Endometrial microvascular endothelial cells (primary cell): ENCODE measurements at regions not wholly inside any gene's neighbourhood (a gene's known extent, or its start where the extent isn't known, plus 50 kb on each side); places are given as distances from the start of the nearest gene placed in this dataset.
"Not testable (repeated sequence)": the region's sequence is repeated elsewhere in the genome, so short reads cannot be mapped to it uniquely, and the experiment has no call there.

Experiments
- in situ Hi-C: cut with HindIII; loops from 2 replicates; pipeline ENCODE4 v1.10.0; 2017; ENCODE audit warnings: low sequenced_read_pairs, low pct_unique_long_range_greater_than_20kb; ENCODE audit errors: inconsistent ontology term

DNA sequence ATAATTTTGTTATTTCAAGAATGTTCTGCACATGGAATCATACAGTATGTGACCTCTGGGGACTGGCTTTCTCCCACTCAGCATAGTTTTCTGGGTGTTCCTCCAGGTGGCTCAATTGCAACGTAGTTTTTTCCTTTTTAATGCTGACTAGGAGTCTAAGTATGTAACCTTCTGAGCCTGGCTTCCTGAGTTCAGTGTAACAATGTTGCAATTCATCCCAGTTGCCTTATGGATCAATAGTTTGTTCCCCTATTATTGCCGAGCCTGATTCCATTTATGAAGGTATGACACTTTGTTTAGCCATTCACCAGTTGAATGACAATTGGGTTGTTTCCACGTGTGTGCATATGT, 128.3 kb downstream of the CRYBB2 start:
- in situ Hi-C loops, result no loop called here

DNA sequence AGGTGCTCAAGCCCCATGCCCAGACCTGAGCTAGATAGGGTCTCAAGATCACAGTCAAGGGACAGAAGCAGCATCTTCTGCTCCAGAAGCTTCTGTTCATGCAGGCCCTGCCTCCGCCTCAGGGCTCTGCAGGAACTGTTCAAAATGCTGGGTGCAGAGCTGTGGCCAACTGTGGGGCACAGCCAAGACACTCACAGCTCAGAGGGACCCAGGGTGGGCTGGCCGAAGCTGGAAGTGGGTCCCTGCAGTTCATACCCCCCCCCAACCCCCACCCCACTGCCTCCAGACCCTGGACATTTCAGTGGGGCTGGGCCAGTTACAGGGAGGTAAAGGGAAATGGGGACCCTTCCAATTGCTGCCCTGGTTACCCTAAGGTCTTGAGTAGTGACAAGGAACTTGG, 129.0 kb downstream of the CRYBB2 start:
- in situ Hi-C loops, result no loop called here

DNA sequence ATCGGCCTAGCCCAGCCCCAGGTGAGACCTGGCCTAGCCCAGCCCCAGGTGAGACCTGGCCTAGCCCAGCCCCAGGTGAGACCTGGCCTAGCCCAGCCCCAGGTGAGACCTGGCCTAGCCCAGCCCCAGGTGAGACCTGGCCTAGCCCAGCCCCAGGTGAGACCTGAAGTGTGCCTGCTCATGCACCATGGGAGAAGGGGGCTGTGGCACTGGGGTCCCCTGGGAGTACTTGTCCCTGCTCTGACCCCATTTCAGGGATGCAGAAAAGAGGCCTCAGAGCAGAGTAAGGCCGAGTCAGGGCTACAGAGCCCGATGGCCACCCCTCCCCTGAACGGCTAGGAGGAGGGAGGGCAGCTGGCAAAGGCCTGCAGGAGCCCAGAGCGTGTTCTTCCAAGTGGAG, 129.6 kb downstream of the CRYBB2 start:
- in situ Hi-C loops, result not testable (repeated sequence)

DNA sequence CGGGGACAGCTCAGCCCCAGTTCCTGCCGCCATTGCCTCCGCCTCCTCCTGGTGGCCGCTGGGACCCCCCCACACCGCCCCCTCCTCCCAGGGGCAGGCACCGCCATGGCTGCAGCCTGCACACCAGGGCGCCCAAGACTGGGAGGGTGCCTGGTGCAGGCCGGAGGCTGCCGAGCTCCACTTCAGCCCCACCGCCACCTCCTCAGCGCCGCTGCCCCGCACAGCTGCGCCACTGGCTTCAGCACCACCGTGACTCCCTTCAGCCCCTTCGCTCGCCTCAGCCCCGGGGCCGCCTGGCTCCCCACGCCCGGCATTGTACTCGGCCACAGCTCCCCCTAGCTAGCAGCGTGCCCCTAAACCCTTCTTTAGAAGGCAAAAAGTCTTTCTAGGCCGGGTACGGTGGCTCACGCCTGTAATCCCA, 131.1 kb downstream of the CRYBB2 start:
- in situ Hi-C loops, result no loop called here

DNA sequence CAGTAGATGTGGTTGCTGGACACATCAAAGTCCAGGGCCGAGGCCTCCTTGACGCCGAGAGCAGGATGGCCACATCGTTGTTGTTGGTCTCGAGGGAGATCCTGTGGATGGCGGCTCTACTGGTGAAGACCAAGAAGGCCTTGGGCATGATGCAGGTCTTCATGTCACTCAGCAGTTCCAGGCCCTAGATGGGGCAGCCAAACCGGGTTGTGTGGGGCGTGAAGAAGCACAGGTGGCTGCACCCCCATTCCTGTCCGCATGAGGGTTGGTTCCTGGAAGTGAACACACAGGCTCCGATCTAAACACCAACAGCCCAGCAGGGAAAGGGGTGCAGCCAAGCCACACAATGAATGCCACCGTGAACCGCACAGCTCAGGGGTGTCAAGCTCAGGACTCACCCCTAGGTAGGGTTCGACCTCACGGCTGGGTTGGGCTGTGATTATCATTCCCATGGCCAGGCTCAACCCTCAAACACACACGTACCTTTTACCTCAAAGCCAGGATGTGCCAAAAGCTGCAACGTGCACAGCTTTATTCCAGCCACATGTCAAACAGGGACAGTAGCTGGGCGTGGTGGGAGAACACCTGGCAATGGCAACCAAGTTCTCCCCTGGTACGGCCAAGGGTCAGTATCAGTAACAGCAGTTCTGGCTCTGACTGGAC, 132.3 kb downstream of the CRYBB2 start:
- in situ Hi-C loops, result no loop called here

DNA sequence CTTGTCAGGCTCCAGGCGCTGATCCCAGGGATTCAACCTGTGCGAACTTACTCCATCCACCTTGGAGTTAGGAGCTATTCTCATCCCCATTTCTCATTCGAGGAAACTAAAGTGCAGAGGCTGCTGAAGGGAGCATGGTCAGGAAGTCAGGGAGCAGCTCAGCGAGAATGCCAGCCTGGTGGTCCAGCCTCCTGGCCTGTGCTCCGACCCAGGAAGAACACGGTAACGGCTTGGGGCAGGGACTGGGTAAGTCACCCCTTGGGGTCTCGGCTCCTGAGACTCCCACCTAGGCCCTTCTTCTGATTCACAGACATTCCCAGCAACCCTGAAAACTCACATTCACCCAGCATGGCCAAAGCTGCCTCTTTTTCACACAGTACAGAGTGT, 132.8 kb downstream of the CRYBB2 start:
- in situ Hi-C loops, result no loop called here

DNA sequence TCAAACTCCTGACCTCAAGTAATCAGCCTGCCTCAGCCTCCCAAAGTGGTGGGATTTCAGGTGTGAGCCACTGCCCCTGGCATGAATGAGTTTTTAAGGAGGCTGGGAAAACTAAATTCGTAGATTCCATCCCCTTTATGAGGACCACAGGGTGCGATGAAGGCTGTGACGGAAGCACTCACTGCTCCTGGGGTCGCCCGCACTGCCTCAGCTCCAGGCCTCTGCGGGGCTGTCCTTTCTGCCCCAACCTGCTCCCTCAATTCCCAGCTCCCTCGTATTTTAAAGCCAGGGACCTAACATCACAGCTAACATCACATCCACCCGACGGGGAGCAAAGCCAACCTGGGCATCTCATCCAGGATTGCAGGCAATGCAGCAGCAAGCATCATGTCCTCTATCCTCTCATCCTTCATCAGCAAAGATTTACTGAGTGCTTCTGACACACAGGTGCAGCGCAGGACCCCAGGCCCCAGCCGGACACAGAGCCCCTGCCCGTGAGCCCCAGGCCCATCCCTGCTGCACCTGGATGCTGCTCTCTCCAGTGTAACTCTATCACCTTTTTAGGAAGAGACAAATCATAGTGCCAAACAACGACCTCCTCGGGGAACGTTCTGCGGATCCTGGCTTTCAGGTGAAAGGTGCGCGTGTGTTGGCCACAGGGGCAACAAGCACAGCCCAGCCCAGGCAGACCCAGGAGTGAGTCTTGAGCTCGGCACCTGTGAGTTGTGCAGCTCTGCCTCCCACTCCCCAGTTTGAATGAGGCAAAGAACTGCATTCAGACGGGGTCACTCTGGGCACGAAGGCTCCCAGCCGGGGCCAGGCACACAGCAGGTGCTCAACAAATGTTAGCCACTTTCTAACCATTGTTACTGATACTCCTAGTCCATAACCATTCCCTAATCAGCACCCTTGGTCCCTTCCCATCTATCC, 134.3 kb downstream of the CRYBB2 start:
- in situ Hi-C loops, result no loop called here

DNA sequence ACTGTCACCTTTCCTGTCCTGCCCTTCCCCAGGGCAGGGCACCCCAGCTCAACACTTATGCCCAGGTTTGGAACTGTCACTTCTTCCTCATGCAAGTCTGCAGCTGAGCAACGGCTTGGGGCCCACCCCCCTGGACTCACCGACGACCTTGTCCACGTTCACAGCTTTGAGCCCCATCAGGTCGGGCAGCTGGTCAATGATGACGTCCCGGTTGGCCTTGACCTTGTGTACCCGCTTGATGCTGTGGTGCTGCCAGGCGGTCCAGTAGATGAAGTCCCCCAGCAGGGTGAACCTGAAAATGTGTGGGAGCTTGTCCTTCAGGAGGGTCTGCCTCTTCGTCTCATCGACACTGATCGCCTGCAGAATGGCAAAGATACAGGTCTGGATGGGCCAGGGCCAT, 135.0 kb downstream of the CRYBB2 start:
- in situ Hi-C loops, result no loop called here

DNA sequence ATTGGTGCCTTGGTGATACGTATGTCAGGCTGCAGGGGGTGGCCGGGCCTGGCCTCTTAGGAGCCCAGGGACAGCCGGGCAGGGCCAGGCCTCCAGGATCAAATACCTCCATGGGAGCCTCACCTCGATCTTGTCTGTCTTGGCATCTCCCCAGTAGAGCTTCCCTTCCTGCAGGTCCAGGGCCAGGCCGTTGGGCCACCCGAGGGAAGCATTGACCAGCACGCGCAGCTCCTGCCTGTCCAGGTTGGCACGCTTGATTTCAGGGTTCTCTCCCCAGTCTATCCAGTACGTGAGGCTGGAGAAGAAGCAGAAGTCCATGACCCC, 137.7 kb downstream of the CRYBB2 start:
- in situ Hi-C loops, result no loop called here

DNA sequence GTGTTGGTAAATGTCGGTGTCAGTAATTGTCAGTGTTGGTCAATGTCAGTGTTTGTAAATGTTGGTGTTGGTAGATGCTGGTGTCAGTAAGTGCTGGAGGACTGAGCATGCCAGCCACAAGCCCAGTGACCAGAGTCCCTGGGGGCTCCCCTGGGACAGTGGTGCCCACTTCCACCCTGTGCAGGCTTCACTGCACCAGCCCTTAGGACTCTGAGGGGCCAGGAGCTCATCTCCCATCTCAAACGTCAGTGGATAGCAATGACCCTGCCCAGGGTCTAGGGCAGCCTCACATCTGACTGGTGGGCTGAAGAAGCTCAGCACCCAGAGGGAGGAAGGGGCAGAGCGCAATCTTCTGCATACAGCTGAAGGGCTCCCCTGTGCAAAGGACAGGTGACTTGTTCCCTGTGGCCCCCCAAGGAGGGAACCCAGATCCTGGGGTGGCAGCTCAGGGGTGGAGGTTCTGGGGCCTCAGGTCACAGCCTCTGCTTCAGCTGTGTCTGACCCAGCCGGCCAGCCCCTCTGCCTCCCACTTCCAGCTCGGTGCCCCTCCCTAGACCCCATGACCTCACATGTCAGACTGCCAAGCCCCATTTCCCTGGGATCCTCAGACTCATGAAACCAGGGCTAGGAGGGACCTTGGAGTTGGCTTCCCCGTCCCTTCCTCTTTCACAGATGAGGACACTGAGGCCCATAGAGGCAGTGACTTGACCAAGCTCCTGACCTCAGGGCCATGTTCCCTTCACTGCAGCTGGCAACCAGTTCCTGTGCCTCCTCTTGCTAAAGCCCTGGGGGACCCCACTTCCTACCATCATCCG, 138.4 kb downstream of the CRYBB2 start:
- in situ Hi-C loops, result no loop called here

DNA sequence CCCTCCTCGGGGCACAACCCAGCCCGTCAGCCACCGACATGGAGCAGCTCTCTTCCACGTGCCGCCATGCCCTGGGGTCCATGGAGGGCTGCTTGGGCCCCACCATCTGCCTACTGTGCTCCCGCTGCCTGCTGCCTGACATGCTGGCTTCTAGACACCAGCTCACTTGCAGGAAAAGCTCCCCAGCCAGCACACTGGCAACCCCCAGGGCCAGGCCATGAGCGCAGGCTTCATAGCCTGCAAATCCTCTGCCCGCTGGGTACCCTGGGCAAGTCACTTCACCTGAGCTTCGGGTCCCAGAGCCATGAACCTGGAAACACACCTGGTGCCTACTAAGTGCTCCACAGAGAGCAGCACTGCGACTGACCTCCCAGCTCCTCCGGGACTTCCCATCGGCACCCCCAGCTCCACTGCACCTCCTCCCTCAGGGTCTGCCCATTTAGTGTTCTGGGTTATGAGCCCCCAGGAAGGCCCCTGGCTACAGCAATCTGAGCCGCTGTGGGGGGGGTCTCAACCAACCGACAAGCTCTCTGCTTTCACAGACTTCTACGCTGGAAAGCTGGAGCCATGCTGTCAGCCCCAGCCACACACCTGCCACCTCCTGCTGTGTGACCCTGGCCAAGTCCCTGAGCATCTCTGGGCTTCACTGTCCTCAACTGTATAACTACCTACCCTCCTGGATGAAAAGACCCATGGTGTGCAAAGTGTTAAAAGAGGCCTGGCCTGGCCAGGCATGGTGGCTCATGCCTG, 139.2 kb downstream of the CRYBB2 start:
- in situ Hi-C loops, result no loop called here

DNA sequence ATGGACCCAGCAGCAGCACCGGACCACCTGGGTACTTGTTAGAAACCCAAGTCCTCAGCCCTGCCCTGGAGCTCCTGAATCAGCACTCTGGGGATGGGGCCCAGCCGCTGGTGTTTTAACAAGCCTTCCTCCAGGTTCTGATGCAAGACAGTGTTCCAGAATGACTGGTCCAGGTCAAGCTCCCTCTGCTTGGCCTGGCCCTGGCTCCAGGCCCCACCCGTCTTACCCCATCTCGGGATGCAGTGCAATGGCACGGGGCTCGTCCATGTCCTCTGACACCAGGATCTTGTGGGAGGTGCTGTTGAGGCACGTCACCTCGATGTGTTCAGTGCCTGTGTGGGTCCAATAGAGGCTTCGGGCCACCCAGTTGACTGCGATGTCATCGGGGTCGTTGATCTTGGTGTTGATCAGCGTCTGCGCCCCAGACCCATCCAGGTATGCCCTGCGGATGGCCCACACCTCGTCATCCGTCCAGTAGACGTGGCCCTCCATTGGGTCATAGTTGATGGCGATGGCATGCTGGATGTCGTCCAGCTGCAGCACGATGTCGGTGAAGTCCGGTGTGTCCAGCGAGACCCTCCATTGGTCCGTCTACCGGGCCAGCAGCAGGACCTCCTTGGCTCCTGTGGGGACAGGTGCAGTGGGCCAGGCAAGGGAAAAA, 140.3 kb downstream of the CRYBB2 start:
- in situ Hi-C loops, result no loop called here

DNA sequence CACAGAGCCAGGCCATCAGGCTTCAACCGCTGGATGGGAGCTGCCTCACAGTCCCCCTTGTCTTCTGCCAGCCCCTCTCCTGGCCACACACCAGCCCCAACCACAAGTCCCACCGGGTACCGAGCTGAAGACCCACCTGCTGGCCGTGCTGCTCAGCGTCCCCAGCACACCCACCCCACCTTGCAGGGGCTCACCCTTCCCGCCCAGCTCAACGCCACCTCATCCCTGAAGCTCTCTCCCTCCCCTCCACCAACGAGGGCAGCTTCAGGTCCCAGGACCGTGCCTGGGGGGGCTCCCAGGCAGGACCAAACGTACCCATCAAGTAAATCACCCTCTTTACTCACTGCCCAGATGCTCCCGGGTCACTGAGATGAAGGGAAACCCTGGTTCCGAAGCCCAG, 141.0 kb downstream of the CRYBB2 start:
- in situ Hi-C loops, result no loop called here

DNA sequence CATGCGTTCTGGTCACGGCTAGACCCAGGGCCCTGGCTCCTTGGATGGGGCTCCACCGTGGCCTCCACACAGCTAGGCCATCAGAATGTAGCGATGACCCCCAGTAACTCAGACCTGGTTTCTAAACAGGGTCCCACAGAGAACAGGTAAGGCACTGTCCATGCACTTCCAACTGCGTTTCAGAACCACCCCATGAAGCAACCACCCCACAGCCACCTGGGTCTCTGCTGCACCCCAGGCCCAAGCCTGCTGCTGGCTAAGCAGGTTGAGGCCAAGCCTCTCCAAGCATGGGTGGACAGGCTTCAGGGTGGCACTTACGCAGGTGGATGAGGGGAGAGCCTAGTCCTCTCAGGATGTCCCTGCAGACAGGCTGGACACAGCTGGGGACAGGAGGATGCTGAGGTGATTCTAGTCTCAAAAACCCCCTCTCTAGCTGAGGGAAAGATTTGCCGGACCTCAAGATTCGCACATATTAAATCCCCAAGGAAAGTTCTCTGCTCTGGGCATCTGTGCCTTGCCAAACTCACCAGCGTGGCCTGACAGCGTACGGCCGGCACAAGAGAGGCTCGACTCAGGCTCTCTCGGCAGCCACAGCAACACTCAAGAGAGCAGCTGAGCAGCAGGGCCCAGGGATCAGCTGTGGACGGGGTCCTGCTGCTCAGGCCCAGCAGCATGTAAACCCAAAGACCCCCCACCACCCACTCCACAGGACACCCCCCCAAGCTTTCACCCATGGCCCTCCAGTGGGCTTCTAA, 141.6 kb downstream of the CRYBB2 start:
- in situ Hi-C loops, result no loop called here

DNA sequence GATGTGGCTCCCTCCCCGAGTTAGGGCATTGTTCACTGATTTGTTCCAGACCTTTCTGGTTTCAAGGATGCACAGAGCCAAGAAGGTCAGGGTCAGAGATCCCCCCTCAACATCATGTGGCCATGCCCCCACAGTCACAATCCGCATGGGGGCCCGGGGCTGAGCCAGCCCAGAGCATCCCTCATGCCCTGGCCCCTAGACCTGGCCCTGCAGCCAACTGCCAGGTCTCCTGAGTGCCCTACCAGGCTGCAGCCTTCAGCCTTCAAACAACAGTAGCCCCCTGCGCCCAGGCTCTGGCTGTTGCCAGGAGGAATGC, 142.4 kb downstream of the CRYBB2 start:
- in situ Hi-C loops, result no loop called here

DNA sequence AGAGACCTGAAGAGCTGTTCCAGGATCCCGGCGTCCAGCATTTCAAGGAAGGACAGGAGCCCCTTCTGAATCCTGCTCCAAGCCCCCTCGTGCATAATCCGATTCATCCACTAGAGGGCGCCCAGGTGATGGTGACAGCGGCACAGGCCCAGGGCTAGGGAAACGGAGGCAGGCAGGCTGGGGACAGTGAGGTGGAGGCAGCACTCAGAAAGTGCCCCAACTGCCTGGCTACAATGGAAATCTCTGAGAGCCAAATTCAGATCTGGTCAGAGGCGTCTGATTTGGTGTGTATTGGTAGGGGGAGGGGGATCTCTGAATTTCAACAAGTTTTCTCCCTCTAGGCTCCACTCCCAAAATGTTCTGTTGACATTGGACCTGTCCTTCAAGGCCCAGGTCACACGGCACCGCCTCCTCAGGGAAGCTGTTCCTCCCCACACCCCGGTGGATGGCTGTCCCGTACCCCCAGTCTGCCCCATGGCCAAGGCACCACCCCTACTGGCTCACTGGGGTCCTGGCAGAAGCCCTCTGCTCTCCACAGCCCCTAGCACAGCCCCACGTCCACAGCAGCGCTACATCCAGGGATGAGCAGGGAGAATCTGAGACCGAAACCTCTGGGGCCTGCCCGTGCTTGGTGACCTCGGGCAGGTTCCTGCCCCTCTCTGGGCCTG, 142.9 kb downstream of the CRYBB2 start:
- in situ Hi-C loops, result no loop called here

DNA sequence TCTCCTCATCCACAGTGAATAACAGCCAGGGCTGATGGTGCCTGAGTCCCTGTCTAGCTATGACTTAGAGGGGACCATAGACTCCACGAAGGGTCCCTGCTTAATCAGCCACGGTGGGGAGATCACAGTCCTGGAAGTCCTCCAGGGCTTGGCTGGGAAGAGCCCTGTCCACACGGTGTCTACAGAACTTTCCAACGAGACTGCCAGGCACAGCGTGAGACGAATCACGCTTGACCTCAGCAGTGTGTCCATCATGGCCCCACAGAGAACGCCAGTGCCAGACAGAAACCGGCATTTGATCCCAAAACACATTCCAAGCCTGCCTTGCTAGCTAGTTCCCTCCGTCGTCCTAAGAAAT, 143.4 kb downstream of the CRYBB2 start:
- in situ Hi-C loops, result no loop called here

DNA sequence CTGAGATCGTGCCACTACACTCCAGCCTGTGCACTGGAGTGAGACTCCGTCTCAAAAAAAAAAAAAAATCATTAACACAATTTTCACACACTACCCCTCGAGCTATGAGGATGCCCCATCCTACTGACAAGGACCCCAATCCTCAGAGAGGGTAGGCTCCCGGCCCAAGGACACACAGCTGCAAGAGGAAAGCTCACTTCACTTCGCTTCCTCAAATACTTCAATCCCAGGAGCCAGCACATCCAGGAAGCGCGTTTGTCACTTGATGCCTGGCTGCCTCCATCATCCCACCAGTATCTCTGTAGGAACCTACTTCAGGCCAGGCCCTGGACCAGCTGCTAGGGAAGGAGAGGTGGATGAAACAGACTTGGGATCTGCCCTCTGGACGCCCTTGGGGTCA, 144.0 kb downstream of the CRYBB2 start:
- in situ Hi-C loops, result no loop called here
